Epithelial cell of proximal tubule (primary cell): ENCODE measurements at regions not wholly inside any gene's neighbourhood (a gene's known extent, or its start where the extent isn't known, plus 50 kb on each side); places are given as distances from the start of the nearest gene placed in this dataset.

ENCODE experiments used
- DNase-seq: peaks from one replicate; pipeline ENCODE4 v3.0.0-alpha.2; 2011; ENCODE audit warnings: low read depth
- H3K4me3 ChIP-seq: 2 replicates; pipeline ENCODE4 v1.5.1; 2011; ENCODE audit warnings: low read depth, mild to moderate bottlenecking, low read length
- TF ChIP-seq, protein P1 (sequence below): conservative IDR thresholded peaks from 2 replicates; pipeline ENCODE4 v1.5.1; 2012; ENCODE audit warnings: low read depth, mild to moderate bottlenecking, low read length

DNA sequence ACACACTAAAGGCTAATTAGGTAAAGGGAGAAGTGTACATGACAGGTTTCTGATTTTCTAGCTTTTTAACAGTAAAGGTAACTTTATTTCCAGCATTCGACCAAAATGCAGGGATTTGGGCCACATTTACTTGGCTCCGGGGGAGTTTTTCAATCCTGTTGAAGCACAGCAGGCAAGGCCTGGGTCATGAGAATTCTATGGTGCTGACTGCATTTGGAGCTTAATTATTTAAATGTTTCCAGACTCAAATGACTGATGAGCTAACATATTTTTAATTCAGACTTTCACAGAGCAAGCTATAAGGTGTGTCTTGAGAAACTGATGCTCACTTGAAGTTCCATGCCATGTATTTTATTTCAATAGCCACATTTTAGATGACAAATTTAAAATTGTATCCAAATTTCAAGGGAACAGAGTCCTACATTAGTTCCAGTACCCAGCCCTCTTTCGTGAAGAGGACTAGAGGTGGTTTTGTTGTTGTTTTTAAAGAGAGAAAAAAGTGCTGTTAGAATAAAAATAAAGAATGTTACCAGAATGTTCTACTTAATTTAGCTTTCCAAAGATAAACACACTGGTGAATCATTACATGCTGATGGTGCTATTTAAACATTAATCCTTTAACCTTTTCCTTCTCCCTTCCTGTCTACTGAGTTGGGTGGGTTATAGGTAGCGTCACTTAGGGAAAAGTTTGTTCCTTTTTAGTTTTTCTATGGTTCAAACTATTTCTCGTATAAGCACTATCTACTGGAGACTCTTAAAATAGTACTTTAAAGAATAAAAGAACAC, 82.3 kb upstream of the PHACTR2 start:
- H3K4me3 ChIP-seq, result no peak overlapping the region
- DNase-seq, result peak; percentile 2
- TF ChIP-seq, protein P1, sequence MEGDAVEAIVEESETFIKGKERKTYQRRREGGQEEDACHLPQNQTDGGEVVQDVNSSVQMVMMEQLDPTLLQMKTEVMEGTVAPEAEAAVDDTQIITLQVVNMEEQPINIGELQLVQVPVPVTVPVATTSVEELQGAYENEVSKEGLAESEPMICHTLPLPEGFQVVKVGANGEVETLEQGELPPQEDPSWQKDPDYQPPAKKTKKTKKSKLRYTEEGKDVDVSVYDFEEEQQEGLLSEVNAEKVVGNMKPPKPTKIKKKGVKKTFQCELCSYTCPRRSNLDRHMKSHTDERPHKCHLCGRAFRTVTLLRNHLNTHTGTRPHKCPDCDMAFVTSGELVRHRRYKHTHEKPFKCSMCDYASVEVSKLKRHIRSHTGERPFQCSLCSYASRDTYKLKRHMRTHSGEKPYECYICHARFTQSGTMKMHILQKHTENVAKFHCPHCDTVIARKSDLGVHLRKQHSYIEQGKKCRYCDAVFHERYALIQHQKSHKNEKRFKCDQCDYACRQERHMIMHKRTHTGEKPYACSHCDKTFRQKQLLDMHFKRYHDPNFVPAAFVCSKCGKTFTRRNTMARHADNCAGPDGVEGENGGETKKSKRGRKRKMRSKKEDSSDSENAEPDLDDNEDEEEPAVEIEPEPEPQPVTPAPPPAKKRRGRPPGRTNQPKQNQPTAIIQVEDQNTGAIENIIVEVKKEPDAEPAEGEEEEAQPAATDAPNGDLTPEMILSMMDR, result no peak

DNA sequence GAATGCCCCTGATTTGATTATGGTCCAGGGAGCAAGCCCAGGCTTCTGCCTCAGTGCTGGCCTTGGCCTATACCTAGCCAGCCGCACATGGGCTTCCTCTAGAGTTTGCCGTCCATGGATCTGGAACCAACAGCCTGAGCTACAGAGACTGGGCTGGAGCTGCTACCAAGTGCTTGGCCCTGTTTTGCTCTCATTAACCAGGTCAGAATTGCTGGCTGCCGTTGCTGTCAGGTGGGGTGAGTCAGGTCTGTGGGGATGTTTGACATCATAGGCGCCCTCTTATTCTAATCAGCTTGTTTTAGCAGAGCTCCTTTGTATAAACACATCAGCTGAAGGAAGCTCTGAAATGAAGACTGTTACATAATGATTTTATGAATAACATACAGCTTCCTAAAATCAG, 83.1 kb upstream of the PHACTR2 start:
- DNase-seq, result peak; percentile 56
- TF ChIP-seq, protein P1, result no peak
- no peak overlapping the region for H3K4me3 ChIP-seq

DNA sequence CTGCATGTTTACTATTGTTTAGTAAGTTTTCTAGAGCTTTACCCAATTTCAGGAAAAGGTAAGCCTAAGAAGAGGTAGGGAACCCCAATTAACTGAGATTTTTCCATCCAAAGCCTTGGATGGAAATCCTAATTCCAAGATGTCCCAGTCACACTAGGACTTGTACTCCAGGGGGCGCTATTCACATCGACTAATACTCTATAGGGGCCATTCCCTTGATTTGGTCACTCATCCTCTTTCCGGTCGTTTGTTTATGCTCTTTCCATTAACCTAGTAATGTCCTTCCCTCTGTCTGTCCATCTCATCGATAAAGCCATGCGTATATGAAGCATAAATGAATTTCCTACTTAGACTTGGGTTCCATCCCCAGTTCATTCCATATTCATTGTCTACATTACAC, 80.8 kb upstream of the FUCA2 start:
- DNase-seq, result no peak
- TF ChIP-seq, protein P1, result peak; percentile 56

DNA sequence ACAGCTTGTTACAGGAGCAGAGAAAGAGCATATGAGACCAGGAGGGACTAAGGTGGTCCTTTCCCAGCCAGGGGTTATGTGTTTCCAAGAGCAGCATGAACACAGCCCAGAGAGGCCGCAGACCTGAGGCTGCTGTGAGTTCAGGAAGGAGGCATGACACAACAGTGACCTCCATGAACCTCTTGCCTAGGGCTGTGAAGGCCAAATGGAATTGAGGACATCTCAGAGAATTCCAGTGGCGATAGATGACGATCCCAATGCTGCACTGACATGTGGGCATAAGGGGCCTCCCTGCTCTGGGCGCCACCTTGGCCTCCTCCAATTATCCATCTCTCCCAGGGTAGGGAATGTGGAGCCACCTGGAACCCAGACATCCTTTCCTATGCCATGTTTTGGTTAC, 79.9 kb upstream of the FUCA2 start:
- no peak overlapping the region for H3K4me3 ChIP-seq
- DNase-seq, result no peak
- TF ChIP-seq, protein P1, result no peak

More for the DNA sequence above, 80.8 kb upstream of the FUCA2 start:
- no peak overlapping the region for H3K4me3 ChIP-seq

DNA sequence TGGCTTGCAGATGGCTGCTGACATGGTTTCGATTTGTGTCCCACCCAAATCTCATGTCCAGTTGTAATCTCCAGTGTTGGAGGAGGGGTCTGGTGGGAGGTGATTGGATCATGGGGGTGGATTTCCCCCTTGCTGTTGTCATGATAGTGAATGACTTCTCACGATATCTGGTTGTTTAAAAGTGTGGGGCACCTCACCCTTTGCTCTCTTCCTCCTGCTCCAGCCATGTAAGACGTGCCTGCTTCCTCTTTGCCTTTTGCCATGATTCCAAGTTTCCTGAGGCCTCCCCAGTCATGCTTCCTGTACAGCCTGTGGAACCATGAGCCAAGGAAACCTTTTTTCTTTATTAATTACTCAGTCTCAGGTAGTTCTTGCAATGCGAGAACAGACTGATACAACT, 77.6 kb upstream of the FUCA2 start:
- TF ChIP-seq, protein P1, result no peak

DNA sequence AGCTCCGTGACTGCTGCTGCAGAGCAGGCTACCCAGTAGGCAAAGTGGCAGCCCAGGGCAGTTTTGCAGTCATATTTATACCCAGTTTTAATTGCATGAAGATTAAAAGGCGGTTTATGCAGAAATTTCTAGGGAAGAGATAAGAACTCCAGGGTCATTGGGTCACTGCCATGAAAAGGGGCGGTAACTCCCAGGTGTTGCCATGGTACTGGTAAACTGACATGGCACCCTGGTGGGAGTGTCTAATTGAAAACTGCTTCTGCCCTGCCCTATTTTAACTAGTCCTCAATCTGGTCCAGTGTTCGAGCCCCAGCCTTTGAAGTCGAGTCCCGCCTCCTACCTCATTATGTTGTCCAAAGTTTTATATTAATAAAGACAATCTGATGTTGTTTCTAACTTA, 75.0 kb upstream of the FUCA2 start:
- no peak overlapping the region for H3K4me3 ChIP-seq
- no peak for DNase-seq
- TF ChIP-seq, protein P1, result no peak

More for the DNA sequence above, 77.6 kb upstream of the FUCA2 start:
- H3K4me3 ChIP-seq, result no peak overlapping the region
- DNase-seq, result no peak

DNA sequence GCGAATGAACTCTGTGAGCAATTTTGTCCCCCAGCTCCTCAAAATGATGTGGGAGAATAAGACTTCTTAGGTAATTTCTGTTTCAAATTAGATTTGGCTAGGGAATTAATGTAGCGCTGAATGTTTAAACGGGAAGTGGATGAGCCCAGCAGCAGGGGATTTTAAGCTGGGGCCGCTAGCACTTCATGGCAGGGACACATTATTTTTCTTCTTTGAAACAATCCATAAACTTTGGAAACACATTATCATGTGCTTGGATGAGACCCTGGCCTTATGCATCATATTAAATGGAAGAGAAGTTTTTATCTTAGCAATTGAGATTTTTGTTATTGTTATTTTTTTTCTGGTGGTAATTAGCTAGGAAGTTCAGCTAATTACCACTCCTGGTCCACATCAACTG, 74.2 kb upstream of the FUCA2 start:
- TF ChIP-seq, protein P1, result no peak
- no peak overlapping the region for H3K4me3 ChIP-seq
- no peak for DNase-seq
